Loucy (cell line): ENCODE measurements at regions not wholly inside any gene's neighbourhood (a gene's known extent, or its start where the extent isn't known, plus 50 kb on each side); places are given as distances from the start of the nearest gene placed in this dataset.

Experiments
- EZH2phosphoT487 ChIP-seq: fragments of 200-600 bp; IDR thresholded peaks from 2 replicates; pipeline ENCODE4 v1.6.1; 2018; ENCODE audit warnings: antibody characterized with exemption, mild to moderate bottlenecking, moderate library complexity, borderline replicate concordance
- TF ChIP-seq, protein P1 (sequence below): fragments of 200-600 bp; sonication (generic); conservative IDR thresholded peaks from 2 replicates; pipeline ENCODE4 v1.5.1; 2014; ENCODE audit warnings: mild to moderate bottlenecking, antibody characterized with exemption, low read length

GRCh38 chr14:101254805-101255764 is 306.2 kb upstream of the DIO3 start:
- TF ChIP-seq, protein P1, sequence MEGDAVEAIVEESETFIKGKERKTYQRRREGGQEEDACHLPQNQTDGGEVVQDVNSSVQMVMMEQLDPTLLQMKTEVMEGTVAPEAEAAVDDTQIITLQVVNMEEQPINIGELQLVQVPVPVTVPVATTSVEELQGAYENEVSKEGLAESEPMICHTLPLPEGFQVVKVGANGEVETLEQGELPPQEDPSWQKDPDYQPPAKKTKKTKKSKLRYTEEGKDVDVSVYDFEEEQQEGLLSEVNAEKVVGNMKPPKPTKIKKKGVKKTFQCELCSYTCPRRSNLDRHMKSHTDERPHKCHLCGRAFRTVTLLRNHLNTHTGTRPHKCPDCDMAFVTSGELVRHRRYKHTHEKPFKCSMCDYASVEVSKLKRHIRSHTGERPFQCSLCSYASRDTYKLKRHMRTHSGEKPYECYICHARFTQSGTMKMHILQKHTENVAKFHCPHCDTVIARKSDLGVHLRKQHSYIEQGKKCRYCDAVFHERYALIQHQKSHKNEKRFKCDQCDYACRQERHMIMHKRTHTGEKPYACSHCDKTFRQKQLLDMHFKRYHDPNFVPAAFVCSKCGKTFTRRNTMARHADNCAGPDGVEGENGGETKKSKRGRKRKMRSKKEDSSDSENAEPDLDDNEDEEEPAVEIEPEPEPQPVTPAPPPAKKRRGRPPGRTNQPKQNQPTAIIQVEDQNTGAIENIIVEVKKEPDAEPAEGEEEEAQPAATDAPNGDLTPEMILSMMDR, result no peak
- TF ChIP-seq EZH2phosphoT487, result no peak
